ENCODE measurements at regions not wholly inside any gene's neighbourhood (a gene's known extent, or its start where the extent isn't known, plus 50 kb on each side); places are given as distances from the start of the nearest gene placed in this dataset.

GRCh38 chr15:46591462-46591861, 956.6 kb downstream of the SQOR start (continued):
- no peak for TF ChIP-seq ZNF592 (IDR thresholded peaks at IDR 0.05)

DNA sequence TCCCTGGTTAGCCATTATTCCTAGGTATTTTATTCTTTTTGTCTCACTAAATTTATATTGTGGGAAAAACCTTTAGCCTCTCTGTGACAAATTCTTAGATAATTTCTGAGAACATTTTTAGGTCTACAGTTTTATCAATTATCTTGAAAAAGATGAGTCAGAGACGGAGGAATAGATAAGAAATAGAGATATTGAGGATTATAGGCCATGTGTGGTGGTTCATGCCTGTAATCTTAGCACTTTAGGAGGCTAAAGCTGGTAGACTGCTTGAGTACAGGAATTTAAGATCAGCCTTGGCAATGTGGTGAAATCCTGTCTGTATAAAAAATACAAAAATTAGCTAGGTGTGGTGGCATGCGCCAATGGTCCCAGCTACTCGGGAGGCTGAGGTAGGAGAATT, 960.2 kb downstream of the SQOR start:
- no peak for DNase-seq (ENCODE audit: low read depth, low spot score)
- H3K4me2 ChIP-seq (ENCODE audit: control insufficient read depth, insufficient read depth) = no peak overlapping the region
- H3K4me1 ChIP-seq (ENCODE audit: control insufficient read depth, insufficient read depth, low read length) = no peaks in the 10 kb centered on the region
- no peak overlapping the region for H3K4me3 ChIP-seq
- H4K20me1 ChIP-seq (ENCODE audit: control insufficient read depth, insufficient read depth) = no peaks in the 10 kb centered on the region
- H3K36me3 ChIP-seq (ENCODE audit: control insufficient read depth in 2 of 2, insufficient read depth in 2 of 2, low read length in 1 of 2) = no peaks in the 10 kb centered on the region
- TF ChIP-seq IRF4 (IDR thresholded peaks at IDR 0.05; ENCODE audit: low read depth, low read length) = no peak
- TF ChIP-seq SIX5 (IDR thresholded peaks at IDR 0.05; ENCODE audit: low read depth, low read length, severe bottlenecking) = no peak
- TF ChIP-seq IRF5 (IDR thresholded peaks at IDR 0.05; ENCODE audit: borderline replicate concordance) = no peak
- TF ChIP-seq ATF2 (IDR thresholded peaks at IDR 0.05; ENCODE audit: low read length) = no peak
- no peak for TF ChIP-seq NFYA (IDR thresholded peaks at IDR 0.05; ENCODE audit: borderline replicate concordance, low read depth, low read length)
- no peak for TF ChIP-seq DPF2 (IDR thresholded peaks at IDR 0.05)
- no peak for TF ChIP-seq BMI1 (IDR thresholded peaks at IDR 0.05; ENCODE audit: borderline replicate concordance)
- no peak for TF ChIP-seq MYC (IDR thresholded peaks at IDR 0.05; ENCODE audit: insufficient read depth, insufficient read length, insufficient replicate concordance, low read length, severe bottlenecking)
- TF ChIP-seq, protein P1, sequence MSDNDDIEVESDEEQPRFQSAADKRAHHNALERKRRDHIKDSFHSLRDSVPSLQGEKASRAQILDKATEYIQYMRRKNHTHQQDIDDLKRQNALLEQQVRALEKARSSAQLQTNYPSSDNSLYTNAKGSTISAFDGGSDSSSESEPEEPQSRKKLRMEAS (IDR thresholded peaks at IDR 0.05; ENCODE audit: low read depth, low read length) = no peak
- no peak for TF ChIP-seq WRNIP1 (IDR thresholded peaks at IDR 0.05; ENCODE audit: borderline replicate concordance, low read depth, low read length)
- ChIA-PET RAD21 (ENCODE audit: unreplicated experiment) (no interaction called here), SMC1A (ENCODE audit: uncharacterized antibody, unreplicated experiment) (no interaction called here), CTCF (no interaction called here), POLR2A (no interaction called here)
- no TSS peak for BruUV-seq (replicated peaks)
- H3K79me2 ChIP-seq (ENCODE audit: control insufficient read depth, insufficient read depth, low read length) = no peaks in the 10 kb centered on the region
- intact Hi-C loops (cut with micrococcal nuclease; ENCODE audit: unreplicated experiment) (no loop called here), in situ Hi-C loops (cut with MboI) (no loop called here)
- no peak for FAIRE-seq
- no peak overlapping the region for H2AFZ ChIP-seq (ENCODE audit: control insufficient read depth, low read depth, low read length)
- no peaks in the 10 kb centered on the region for H3K27me3 ChIP-seq (replicated peaks in 1 of 2; ENCODE audit: control insufficient read depth in 2 of 2, insufficient read depth in 2 of 2, low read length in 1 of 2)
- 54% methylated on average over 3 of the region's 3 CpGs for WGBS (ENCODE audit: insufficient coverage, insufficient replicate concordance, low lambda C conversion rate, missing lambda C conversion rate)
- no peak overlapping the region for H3K27ac ChIP-seq (ENCODE audit: control insufficient read depth, insufficient read depth)
- H3K9me3 ChIP-seq (replicated peaks; ENCODE audit: control insufficient read depth, insufficient read depth, low read length) = no peaks in the 10 kb centered on the region
- H3K9ac ChIP-seq (ENCODE audit: control insufficient read depth, insufficient read depth, low read length) = no peak overlapping the region
- no peak for ATAC-seq

Data from GM12878 (cell line).